Ishikawa (cell line): ENCODE measurements at regions not wholly inside any gene's neighbourhood (a gene's known extent, or its start where the extent isn't known, plus 50 kb on each side); places are given as distances from the start of the nearest gene placed in this dataset.

Source experiments
- CEBPB ChIP-seq: IDR thresholded peaks from 2 replicates; pipeline ENCODE4 v1.6.1; 2012
- CREB1 ChIP-seq: IDR thresholded peaks from 2 replicates; pipeline ENCODE4 v1.6.1; 2012; ENCODE audit warnings: low read depth
- EGR1 ChIP-seq: IDR thresholded peaks from 2 replicates; pipeline ENCODE4 v1.6.1; 2012
- EP300 ChIP-seq: IDR thresholded peaks from 2 replicates; pipeline ENCODE4 v1.6.1; 2012; ENCODE audit warnings: borderline replicate concordance
- FOXM1 ChIP-seq: IDR thresholded peaks from 2 replicates; pipeline ENCODE4 v1.6.1; 2012; ENCODE audit warnings: low read depth, borderline replicate concordance
- MAX ChIP-seq: IDR thresholded peaks from 2 replicates; pipeline ENCODE4 v1.6.1; 2012
- NFIC ChIP-seq: IDR thresholded peaks from 2 replicates; pipeline ENCODE4 v1.6.1; 2012
- RAD21 ChIP-seq: IDR thresholded peaks from 2 replicates; pipeline ENCODE4 v1.6.1; 2012; ENCODE audit warnings: low read depth
- REST ChIP-seq: IDR thresholded peaks from 2 replicates; pipeline ENCODE4 v1.6.1; 2012; ENCODE audit warnings: low read depth, mild to moderate bottlenecking
- TAF1 ChIP-seq: IDR thresholded peaks from 2 replicates; pipeline ENCODE4 v1.6.1; 2012; ENCODE audit warnings: low read depth, mild to moderate bottlenecking
- TCF12 ChIP-seq: IDR thresholded peaks from 2 replicates; pipeline ENCODE4 v1.6.1; 2012; ENCODE audit warnings: low read depth
- TEAD4 ChIP-seq: IDR thresholded peaks from 2 replicates; pipeline ENCODE4 v1.6.1; 2012
- YY1 ChIP-seq: IDR thresholded peaks from 2 replicates; pipeline ENCODE4 v1.6.1; 2012; ENCODE audit warnings: low read depth
- ZBTB7A ChIP-seq: IDR thresholded peaks from 2 replicates; pipeline ENCODE4 v1.6.1; 2012; ENCODE audit warnings: low read depth
- TF ChIP-seq, protein P1 (sequence below): IDR thresholded peaks from 2 replicates; pipeline ENCODE4 v1.6.1; 2012

DNA sequence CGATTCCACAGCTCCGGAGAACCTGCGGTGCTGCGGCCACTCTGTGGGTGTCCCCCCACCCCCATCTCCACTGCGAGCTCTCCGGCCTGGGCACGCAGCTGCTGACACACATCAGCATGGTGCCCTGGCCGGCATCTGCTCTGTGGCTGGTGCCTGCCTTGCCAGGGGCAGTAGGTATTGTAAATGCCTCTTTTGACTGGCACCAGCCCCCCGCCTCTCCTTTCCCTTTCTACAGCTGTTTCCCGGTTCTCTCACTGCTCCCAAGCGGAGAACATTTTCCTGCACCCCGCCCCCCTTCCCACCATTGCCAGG lies 357.1 kb upstream of the ZNF32 start:
- TF ChIP-seq EGR1 (no peak), NFIC (no peak), TCF12 (no peak), CEBPB (no peak), ZBTB7A (no peak), FOXM1 (no peak)

- TF ChIP-seq, protein P1, sequence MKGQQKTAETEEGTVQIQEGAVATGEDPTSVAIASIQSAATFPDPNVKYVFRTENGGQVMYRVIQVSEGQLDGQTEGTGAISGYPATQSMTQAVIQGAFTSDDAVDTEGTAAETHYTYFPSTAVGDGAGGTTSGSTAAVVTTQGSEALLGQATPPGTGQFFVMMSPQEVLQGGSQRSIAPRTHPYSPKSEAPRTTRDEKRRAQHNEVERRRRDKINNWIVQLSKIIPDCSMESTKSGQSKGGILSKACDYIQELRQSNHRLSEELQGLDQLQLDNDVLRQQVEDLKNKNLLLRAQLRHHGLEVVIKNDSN, result no peak
- no peak for TF ChIP-seq MAX
Measured at GRCh38 chr10:44004913-44005787, 356.5 kb upstream of the ZNF32 start.

GRCh38 chr10:43998021-43998809 lies 349.5 kb upstream of the ZNF32 start:
- TF ChIP-seq YY1 (no peak), TAF1 (no peak), MAX (no peak), REST (no peak), TEAD4 (no peak), FOXM1 (no peak), CREB1 (no peak), EGR1 (no peak), CEBPB (no peak), ZBTB7A (no peak), RAD21 (no peak), TCF12 (no peak), EP300 (no peak), NFIC (no peak)
- TF ChIP-seq, protein P1, result no peak

DNA sequence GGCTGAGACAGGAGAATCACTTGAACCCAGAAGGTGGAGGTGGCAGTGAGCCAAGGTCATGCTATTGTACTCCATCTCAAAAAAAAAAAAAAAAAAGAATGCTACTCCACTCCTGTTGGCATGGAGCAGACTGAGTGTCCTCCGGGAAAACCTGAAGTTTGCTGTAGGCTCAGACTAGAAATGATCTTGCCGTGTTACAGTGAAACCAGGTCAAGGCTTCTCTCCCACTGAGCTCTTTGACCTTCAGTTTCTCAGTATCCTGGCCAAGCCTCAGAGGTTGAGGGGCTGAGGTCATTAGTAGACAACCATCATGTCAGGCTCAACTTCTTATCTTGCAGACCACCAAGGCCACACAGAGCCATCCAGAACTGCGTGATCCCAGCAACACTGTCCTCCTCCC lies 348.6 kb upstream of the ZNF32 start:
- TF ChIP-seq YY1 (no peak), MAX (no peak), RAD21 (no peak), TAF1 (no peak), FOXM1 (no peak), TEAD4 (no peak), CREB1 (no peak), TCF12 (no peak), EGR1 (no peak), CEBPB (no peak), EP300 (no peak), NFIC (no peak), REST (no peak), ZBTB7A (no peak)
- TF ChIP-seq, protein P1, result no peak

GRCh38 chr10:43994539-43994938 lies 345.9 kb upstream of the ZNF32 start:
- TF ChIP-seq FOXM1 (no peak), REST (no peak)
